B cell (primary cell): ENCODE measurements at regions not wholly inside any gene's neighbourhood (a gene's known extent, or its start where the extent isn't known, plus 50 kb on each side); places are given as distances from the start of the nearest gene placed in this dataset.

ENCODE experiments used
- ATAC-seq: fragments of 200-7000 bp; cut with Tn5 transposase; one replicate; pipeline ENCODE4 v1.10.0; 2021; ENCODE audit warnings: low read depth, mild to moderate bottlenecking, moderate number of reproducible peaks, moderate library complexity
- CTCF ChIA-PET: fragments of 350-600 bp; sonication (Branson Sonifier 250); formaldehyde crosslinking; loops from one replicate; lab custom pipeline; 2021; ENCODE audit warnings: antibody characterized with exemption, inconsistent platforms; lab: Charles Lee
- POLR2A ChIA-PET: fragments of 350-600 bp; sonication (Branson Sonifier 250); formaldehyde crosslinking; loops from one replicate; lab custom pipeline; 2021; ENCODE audit warnings: antibody characterized with exemption; lab: Charles Lee
- DNase-seq: peaks from one replicate; pipeline ENCODE4 v3.0.0; 2013
- H2AFZ ChIP-seq: 2 replicates; pipeline ENCODE4 v1.6.1; 2012; ENCODE audit warnings: mild to moderate bottlenecking, low read depth, low read length; ENCODE audit not compliant: insufficient read depth, poor library complexity, severe bottlenecking
- H3K27ac ChIP-seq, 2 donors: 1 replicate in 1 of 2; 2 replicates in 1 of 2; pipeline ENCODE4 v1.5.1; 2012 to 2013; ENCODE audit warnings: low read length in 2 of 2, mild to moderate bottlenecking in 2 of 2, moderate library complexity in 1 of 2
- H3K27me3 ChIP-seq, 4 experiments: fragments of 200-600 bp in 1 of 4; sonication (generic) in 1 of 4; replicated peaks in 1 of 4; 1 replicate in 2 of 4; 2 replicates in 2 of 4; pipeline versions ENCODE4 v1.6.1 to v1.7.0; 2013 to 2016; ENCODE audit warnings: low read length in 3 of 4, mild to moderate bottlenecking in 2 of 4, mixed read lengths in 1 of 4, moderate library complexity in 1 of 4; ENCODE audit not compliant: insufficient read depth in 4 of 4, control insufficient read depth in 3 of 4; ENCODE audit errors: control extremely low read depth in 1 of 4
- H3K36me3 ChIP-seq, 2 experiments: replicated peaks in 1 of 2; 1 replicate in 1 of 2; 2 replicates in 1 of 2; pipeline versions ENCODE4 v1.6.1 to v1.7.1; 2013; ENCODE audit warnings: low read length in 1 of 2; ENCODE audit not compliant: insufficient read depth in 2 of 2, control insufficient read depth in 1 of 2; ENCODE audit errors: control extremely low read depth in 1 of 2, extremely low read depth in 1 of 2
- H3K4me1 ChIP-seq, 2 donors: fragments of 200-600 bp in 1 of 2; sonication (generic) in 1 of 2; 1 replicate in 1 of 2; 2 replicates in 1 of 2; pipeline versions ENCODE4 v1.5.1 to v1.6.1; 2013 to 2017; ENCODE audit warnings: low read length in 2 of 2; ENCODE audit not compliant: control insufficient read depth in 2 of 2, insufficient read depth in 2 of 2
- H3K4me2 ChIP-seq: replicated peaks from 2 replicates; pipeline ENCODE3; 2012; ENCODE audit warnings: mild to moderate bottlenecking, low read depth, low read length; ENCODE audit not compliant: poor library complexity, severe bottlenecking
- H3K4me3 ChIP-seq, 5 experiments: fragments of 200-600 bp in 1 of 5; sonication (generic) in 1 of 5; 1 replicate in 3 of 5; 2 replicates in 2 of 5; pipeline versions ENCODE4 v1.5.1 to v1.7.0; 2011 to 2016; ENCODE audit warnings: low read length in 4 of 5, mild to moderate bottlenecking in 4 of 5, low read depth in 2 of 5, control low read depth in 1 of 5, moderate library complexity in 1 of 5; ENCODE audit not compliant: insufficient read depth in 1 of 5; ENCODE audit errors: control extremely low read depth in 1 of 5, extremely low read depth in 1 of 5
- H3K79me2 ChIP-seq: fragments of 200-600 bp; sonication (generic); one replicate; pipeline ENCODE4 v1.6.0; 2016; ENCODE audit warnings: low read length; ENCODE audit not compliant: control insufficient read depth, insufficient read depth
- H3K9ac ChIP-seq: fragments of 200-600 bp; sonication (generic); 2 replicates; pipeline ENCODE4 v1.6.1; 2017; ENCODE audit warnings: mild to moderate bottlenecking, low read length, moderate library complexity
- H3K9me3 ChIP-seq, 3 donors: one replicate each; pipeline versions ENCODE4 v1.6.1 to v1.7.1; 2013; ENCODE audit warnings: low read length in 2 of 3; ENCODE audit not compliant: control insufficient read depth in 2 of 3, insufficient read depth in 1 of 3; ENCODE audit errors: control extremely low read depth in 1 of 3
- H4K20me1 ChIP-seq: 2 replicates; pipeline ENCODE4 v1.6.0; 2012; ENCODE audit warnings: mild to moderate bottlenecking, low read length; ENCODE audit not compliant: insufficient read depth, control insufficient read depth, poor library complexity, severe bottlenecking
- H3K27ac Mint-ChIP-seq: one replicate; pipeline ENCODE4 v1.8.0; 2021; ENCODE audit warnings: mixed read lengths
- H3K27me3 Mint-ChIP-seq: one replicate; pipeline ENCODE4 v1.8.0; 2021; ENCODE audit warnings: mixed read lengths
- H3K4me1 Mint-ChIP-seq: one replicate; pipeline ENCODE4 v1.8.0; 2021; ENCODE audit warnings: mixed read lengths
- H3K4me3 Mint-ChIP-seq: one replicate; pipeline ENCODE4 v1.8.0; 2021; ENCODE audit warnings: mixed read lengths
- H3K9me3 Mint-ChIP-seq: one replicate; pipeline ENCODE4 v1.8.0; 2022; ENCODE audit warnings: mixed read lengths; ENCODE audit not compliant: insufficient read depth
- CTCF ChIP-seq: fragments of 200-600 bp; IDR thresholded peaks from one replicate; pipeline ENCODE4 v1.8.0; 2022; ENCODE audit warnings: antibody characterized with exemption, mild to moderate bottlenecking
- EZH2 ChIP-seq: IDR thresholded peaks from 2 replicates; pipeline ENCODE4 v1.6.1; 2012; ENCODE audit warnings: borderline replicate concordance, low read depth, mild to moderate bottlenecking, moderate library complexity, low read length; ENCODE audit not compliant: insufficient read depth, poor library complexity, severe bottlenecking
- WGBS: methylation state at CpG from one replicate; pipeline ENCODE4 v1.1.5; 2013; ENCODE audit warnings: missing lambda C conversion rate; ENCODE audit not compliant: insufficient coverage; 5-methylcytosine and 5-hydroxymethylcytosine counted together
- intact Hi-C: fragments of 100-400 bp; cut with micrococcal nuclease; formaldehyde crosslinking; loops from one replicate; pipeline ENCODE4 v1.10.0; 2022

GRCh38 chr10:31124852-31125251, 93.2 kb upstream of the ZNF438 start:
- Mint-ChIP-seq H3K9me3 (no peaks in the 10 kb centered on the region), H3K4me3 (no peak overlapping the region), H3K27ac (no peak overlapping the region), H3K4me1 (no peaks in the 10 kb centered on the region), H3K27me3 (peaks cover 3% of the 10 kb centered on the region)
- Histone ChIP-seq H3K36me3 (no peaks in the 10 kb centered on the region), H3K9ac (no peak overlapping the region), H2AFZ (no peak overlapping the region), H3K9me3 (no peaks in the 10 kb centered on the region), H3K4me2 (no peak overlapping the region), H3K27me3 (no peaks in the 10 kb centered on the region), H3K27ac (no peak overlapping the region), H4K20me1 (no peaks in the 10 kb centered on the region), H3K4me3 (no peak overlapping the region), H3K79me2 (no peaks in the 10 kb centered on the region), H3K4me1 (no peaks in the 10 kb centered on the region)
- ChIA-PET POLR2A (no interaction called here), CTCF (no interaction called here)
- intact Hi-C loops: no loop called here
- ATAC-seq (no peak), DNase-seq (no peak)
- TF ChIP-seq CTCF (no peak), EZH2 (no peak)
- 67% methylated on average over 1 of the region's 5 CpGs for WGBS

GRCh38 chr10:31125789-31126188, 94.1 kb upstream of the ZNF438 start:
- Mint-ChIP-seq H3K4me1 (no peaks in the 10 kb centered on the region), H3K27me3 (peaks cover 3% of the 10 kb centered on the region), H3K27ac (no peak overlapping the region), H3K4me3 (no peak overlapping the region), H3K9me3 (no peaks in the 10 kb centered on the region)
- ChIA-PET CTCF (interaction anchor here (0.6 kb wide), 1 partner anchor 654 kb away, joined by 3 read pairs; no protein-coding TSS in a partner anchor), POLR2A (no interaction called here)
- H3K36me3 ChIP-seq: no peaks in the 10 kb centered on the region
- H3K27ac ChIP-seq: no peak overlapping the region
- no peak overlapping the region for H3K4me3 ChIP-seq
- no peaks in the 10 kb centered on the region for H3K27me3 ChIP-seq
- no peak overlapping the region for H3K4me2 ChIP-seq
- DNase-seq (no peak), ATAC-seq (no peak)
- H3K4me1 ChIP-seq: no peaks in the 10 kb centered on the region
- H2AFZ ChIP-seq: no peak overlapping the region
- no peaks in the 10 kb centered on the region for H4K20me1 ChIP-seq
- H3K9ac ChIP-seq: no peak overlapping the region
- no peaks in the 10 kb centered on the region for H3K79me2 ChIP-seq
- intact Hi-C loops: no loop called here
- no peaks in the 10 kb centered on the region for H3K9me3 ChIP-seq
- TF ChIP-seq CTCF (no peak), EZH2 (no peak)
